HepG2 (cell line): ENCODE measurements at regions not wholly inside any gene's neighbourhood (a gene's known extent, or its start where the extent isn't known, plus 50 kb on each side); places are given as distances from the start of the nearest gene placed in this dataset.

Experiments used
- ATAC-seq: fragments of 200-7000 bp; cut with Tn5 transposase; 3 replicates; pipeline ENCODE4 v1.9.1; 2020; ENCODE audit warnings: mild to moderate bottlenecking, moderate library complexity
- BruUV-seq: library from RNA; stranded (reverse); fragments of 400-500 nt; replicated peaks from 2 replicates; lab custom pipeline; 2021; lab: Mats Ljungman, UMichigan
- CTCF ChIA-PET: fragments of 300-600 bp; formaldehyde crosslinking; extraction: SDS; loops from one replicate; lab custom pipeline; 2021; ENCODE audit warnings: low total read pairs, inconsistent platforms, low intra/inter-chr PET ratio; lab: Yijun Ruan, JAX
- POLR2A ChIA-PET: fragments of 350-600 bp; sonication (Branson Sonifier 250); formaldehyde crosslinking; loops from one replicate; lab custom pipeline; 2020; ENCODE audit warnings: antibody characterized with exemption, inconsistent platforms; lab: Yijun Ruan, JAX
- DNase-seq: peaks from one replicate; pipeline ENCODE4 v3.0.0-alpha.2; 2015; ENCODE audit warnings: low spot score
- FAIRE-seq: peaks from 3 replicates; lab custom pipeline; 2011; peaks lifted over from hg19 to GRCh38; lab: Jason Lieb, UNC
- H2AFZ ChIP-seq: one replicate; pipeline ENCODE4 v1.6.1; 2011; ENCODE audit warnings: low read length, inconsistent platforms
- H3K27ac ChIP-seq: fragments of 300-600 bp; 3 replicates; pipeline ENCODE4 v1.8.0; 2011; ENCODE audit warnings: mixed run types, mild to moderate bottlenecking, mixed read lengths, low read length, inconsistent platforms; ENCODE audit not compliant: insufficient read depth; ENCODE audit errors: extremely low read length
- H3K27me3 ChIP-seq, 2 experiments: fragments of 200-600 bp in 1 of 2; 2 replicates in 1 of 2; 3 replicates in 1 of 2; pipeline versions ENCODE4 v1.6.0 to v1.8.0; 2011; ENCODE audit warnings: low read length in 2 of 2, mild to moderate bottlenecking in 2 of 2, moderate library complexity in 2 of 2, inconsistent platforms in 1 of 2; ENCODE audit not compliant: insufficient read depth in 2 of 2, control insufficient read depth in 1 of 2
- H3K36me3 ChIP-seq, 2 experiments: fragments of 200-600 bp in 1 of 2; replicated peaks in 1 of 2; 2 replicates in 1 of 2; 3 replicates in 1 of 2; pipeline versions ENCODE4 v1.5.1 to v1.8.0; 2011; ENCODE audit warnings: low read length in 2 of 2, inconsistent platforms in 1 of 2; ENCODE audit not compliant: insufficient read depth in 2 of 2, control insufficient read depth in 1 of 2
- H3K4me1 ChIP-seq: 2 replicates; pipeline ENCODE4 v1.5.1; 2012; ENCODE audit warnings: low read length, inconsistent platforms; ENCODE audit not compliant: insufficient read depth
- H3K4me2 ChIP-seq: 2 replicates; pipeline ENCODE4 v1.6.0; 2011; ENCODE audit warnings: low read depth, low read length, inconsistent platforms
- H3K4me3 ChIP-seq, 3 experiments: fragments of 200-600 bp in 1 of 3; sonication (generic), shearing (Covaris generic) in 1 of 3; replicated peaks in 1 of 3; 2 replicates each; pipeline ENCODE4 v1.5.1; 2011 to 2016; ENCODE audit warnings: low read length in 3 of 3, inconsistent platforms in 2 of 3, low read depth in 2 of 3, mild to moderate bottlenecking in 2 of 3, control low read depth in 1 of 3, mixed read lengths in 1 of 3; ENCODE audit not compliant: insufficient read depth in 1 of 3
- H3K79me2 ChIP-seq: one replicate; pipeline ENCODE4 v1.6.1; 2011; ENCODE audit warnings: low read length, inconsistent platforms; ENCODE audit not compliant: insufficient read depth
- H3K9ac ChIP-seq: 2 replicates; pipeline ENCODE4 v1.6.0; 2011; ENCODE audit warnings: mild to moderate bottlenecking, low read depth, low read length, inconsistent platforms; ENCODE audit not compliant: insufficient read depth
- H3K9me3 ChIP-seq: 2 replicates; pipeline ENCODE4 v1.5.1; 2012; ENCODE audit warnings: mild to moderate bottlenecking, low read length
- H4K20me1 ChIP-seq: 2 replicates; pipeline ENCODE4 v1.6.0; 2011; ENCODE audit warnings: inconsistent platforms, mild to moderate bottlenecking, low read length, moderate library complexity; ENCODE audit not compliant: insufficient read depth
- BCL3 ChIP-seq: sonication (generic); formaldehyde crosslinking; IDR thresholded peaks from 2 replicates; pipeline ENCODE4 v1.5.1; 2020; ENCODE audit warnings: mild to moderate bottlenecking, missing genetic modification reagents, moderate library complexity
- BHLHE40 ChIP-seq: IDR thresholded peaks from 2 replicates; pipeline ENCODE4 v1.6.1; 2011; ENCODE audit warnings: low read length, improper control_type of control experiment
- CEBPZ ChIP-seq: IDR thresholded peaks from 2 replicates; pipeline ENCODE4 v1.6.1; 2012; ENCODE audit warnings: low read length, improper control_type of control experiment
- EED ChIP-seq: sonication (generic); formaldehyde crosslinking; IDR thresholded peaks from 2 replicates; pipeline ENCODE4 v1.5.0; 2020; ENCODE audit warnings: mild to moderate bottlenecking, missing genetic modification reagents
- PCBP1 ChIP-seq: fragments of 200-400 bp; formaldehyde crosslinking; IDR thresholded peaks from 2 replicates; pipeline ENCODE4 v1.6.1; 2017; ENCODE audit warnings: mild to moderate bottlenecking, low read depth, low read length, borderline replicate concordance
- POGZ ChIP-seq: sonication (generic); formaldehyde crosslinking; IDR thresholded peaks from 2 replicates; pipeline ENCODE4 v1.4.0; 2020; ENCODE audit warnings: mild to moderate bottlenecking, missing genetic modification reagents
- PRMT3 ChIP-seq: sonication (generic); formaldehyde crosslinking; IDR thresholded peaks from 2 replicates; pipeline ENCODE4 v1.8.1; 2022; ENCODE audit warnings: low read depth, mild to moderate bottlenecking, moderate library complexity, missing genetic modification reagents, borderline replicate concordance
- RCOR2 ChIP-seq: IDR thresholded peaks from 2 replicates; pipeline ENCODE4 v1.6.1; 2016; ENCODE audit warnings: missing biosample characterization, missing genetic modification reagents
- REL ChIP-seq: sonication (generic); formaldehyde crosslinking; conservative IDR thresholded peaks from 2 replicates; pipeline ENCODE4 v1.8.0; 2022; ENCODE audit warnings: mild to moderate bottlenecking, missing genetic modification reagents, moderate library complexity
- TFDP2 ChIP-seq: sonication (generic); formaldehyde crosslinking; IDR thresholded peaks from 2 replicates; pipeline ENCODE4 v1.4.0; 2020; ENCODE audit warnings: missing genetic modification reagents
- THAP8 ChIP-seq: sonication (generic); formaldehyde crosslinking; IDR thresholded peaks from 2 replicates; pipeline ENCODE4 v1.5.1; 2020; ENCODE audit warnings: missing genetic modification reagents, mild to moderate bottlenecking, borderline replicate concordance
- ZNF296 ChIP-seq: sonication (generic); formaldehyde crosslinking; conservative IDR thresholded peaks from 2 replicates; pipeline ENCODE4 v1.5.0; 2020; ENCODE audit warnings: mild to moderate bottlenecking, missing genetic modification reagents
- ZSCAN30 ChIP-seq: sonication (generic); formaldehyde crosslinking; IDR thresholded peaks from 2 replicates; pipeline ENCODE4 v1.5.0; 2020; ENCODE audit warnings: mild to moderate bottlenecking, missing genetic modification reagents
- WGBS: methylation state at CpG from one replicate; pipeline ENCODE4 v1.1.6; 2017; ENCODE audit warnings: low lambda C conversion rate; 5-methylcytosine and 5-hydroxymethylcytosine counted together
- in situ Hi-C: cut with HindIII; loops from 2 replicates; pipeline ENCODE4 v1.10.0; 2017; ENCODE audit warnings: low pct_unique_long_range_greater_than_20kb; ENCODE audit not compliant: extremely low pct_ligation_motif_present
- intact Hi-C: fragments of 100-400 bp; cut with micrococcal nuclease; formaldehyde crosslinking; loops from one replicate; pipeline ENCODE4 v1.10.0; 2022; ENCODE audit not compliant: unreplicated experiment

- ATAC-seq (no peak), DNase-seq (no peak), FAIRE-seq (no peak)
- no TSS peak for BruUV-seq
- POLR2A ChIA-PET = no interaction called here
- no peaks in the 10 kb centered on the region for H3K4me1 ChIP-seq
- no peak overlapping the region for H3K4me3 ChIP-seq
- H3K79me2 ChIP-seq = no peaks in the 10 kb centered on the region
- H3K9me3 ChIP-seq = no peaks in the 10 kb centered on the region
- H3K4me2 ChIP-seq = no peak overlapping the region
- intact Hi-C loops (no loop called here), in situ Hi-C loops (no loop called here)
- H2AFZ ChIP-seq = no peak overlapping the region
- TF ChIP-seq REL (CRISPR knock-in tag) = no peak
- TF ChIP-seq BHLHE40 = no peak
- no peak for TF ChIP-seq POGZ (CRISPR knock-in tag)
- CTCF ChIA-PET = no interaction called here
- H3K9ac ChIP-seq = no peak overlapping the region
- H3K27ac ChIP-seq = no peak overlapping the region
- WGBS = 0% methylated on average over 1 of the region's 1 CpG
- no peaks in the 10 kb centered on the region; a peak in 1 of 5 replicates for H3K27me3 ChIP-seq
- no peaks in the 10 kb centered on the region for H3K36me3 ChIP-seq
- no peaks in the 10 kb centered on the region for H4K20me1 ChIP-seq
Measured at GRCh38 chr6:156150391-156150790, 626.8 kb upstream of the ARID1B start.

GRCh38 chr6:156146891-156147290, 630.3 kb upstream of the ARID1B start:
- no peaks in the 10 kb centered on the region; a peak in 1 of 5 replicates for H3K27me3 ChIP-seq
- ChIA-PET CTCF (no interaction called here), POLR2A (no interaction called here)
- no peak overlapping the region for H3K4me2 ChIP-seq
- 4% methylated on average over 7 of the region's 7 CpGs for WGBS
- H3K4me3 ChIP-seq = no peak overlapping the region
- no peaks in the 10 kb centered on the region for H4K20me1 ChIP-seq
- intact Hi-C loops (no loop called here), in situ Hi-C loops (no loop called here)
- no peaks in the 10 kb centered on the region for H3K79me2 ChIP-seq
- no peak overlapping the region for H2AFZ ChIP-seq
- no peak for DNase-seq
- no TSS peak for BruUV-seq
- no peaks in the 10 kb centered on the region for H3K9me3 ChIP-seq
- no peak for ATAC-seq
- no peak for FAIRE-seq
- H3K27ac ChIP-seq = no peak overlapping the region
- no peaks in the 10 kb centered on the region for H3K36me3 ChIP-seq
- H3K9ac ChIP-seq = no peak overlapping the region
- no peaks in the 10 kb centered on the region for H3K4me1 ChIP-seq
- TF ChIP-seq CEBPZ (no peak), PCBP1 (no peak), PRMT3 (no peak), ZSCAN30 (CRISPR knock-in tag) (no peak), ZNF296 (CRISPR knock-in tag) (no peak), RCOR2 (no peak), BCL3 (CRISPR knock-in tag) (no peak), THAP8 (CRISPR knock-in tag) (no peak), TFDP2 (CRISPR knock-in tag) (no peak), EED (CRISPR knock-in tag) (no peak)
